ENCODE measurements at regions not wholly inside any gene's neighbourhood (a gene's known extent, or its start where the extent isn't known, plus 50 kb on each side); places are given as distances from the start of the nearest gene placed in this dataset.

DNA sequence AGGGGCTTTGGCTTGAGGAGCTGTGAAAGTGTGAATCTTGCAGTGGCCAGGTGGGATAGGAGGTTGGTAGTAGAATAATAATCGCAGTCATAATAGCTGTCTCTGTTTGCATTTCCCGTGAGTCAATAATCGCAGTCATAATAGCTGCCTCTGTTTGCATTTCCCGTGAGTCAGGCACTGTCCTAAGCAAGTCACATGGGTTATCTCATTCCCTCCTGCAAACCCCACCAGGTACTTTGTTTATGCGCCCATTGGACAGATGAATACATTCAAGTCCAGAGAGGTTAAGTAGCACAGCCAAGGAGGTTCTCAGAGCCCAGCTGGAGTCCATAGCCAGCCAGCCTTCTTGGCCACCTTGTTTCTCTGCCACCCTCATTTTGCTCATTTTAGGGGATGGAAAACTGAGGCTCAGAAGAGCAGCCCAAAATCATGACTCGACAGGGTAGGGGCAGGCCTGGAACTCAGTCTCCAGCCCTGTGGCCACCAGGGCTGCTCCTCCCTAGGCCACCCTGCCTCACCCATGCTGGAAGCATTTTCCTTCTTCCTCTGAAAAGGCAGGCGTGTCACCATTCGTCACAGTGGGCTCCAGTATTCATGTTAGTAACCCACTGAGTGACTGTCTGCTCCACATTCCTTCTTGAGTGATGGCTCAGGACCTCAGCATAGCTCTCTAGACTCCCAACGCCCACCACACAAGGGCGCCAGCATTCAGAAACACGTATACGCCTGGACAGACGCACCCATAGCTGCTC lies 206.2 kb downstream of the URI1 start:
- 83% methylated on average over 13 of the region's 13 CpGs; no CpG with 5 or more reads in 1 of the 2 experiments for WGBS, 2 experiments (ENCODE audit: extremely low coverage in 1 of 2, insufficient coverage in 1 of 2, insufficient read length in 1 of 2, insufficient replicate concordance in 2 of 2, low coverage in 1 of 2, low lambda C conversion rate in 2 of 2, missing lambda C conversion rate in 1 of 2)
- POLR2A ChIA-PET (ENCODE audit: partially characterized antibody) = no interaction called here
- FAIRE-seq = no peak

More for the DNA sequence above, 206.2 kb downstream of the URI1 start:
- Histone ChIP-seq H4K8ac (ENCODE audit: extremely low read depth, insufficient read depth, low read length) (no peak overlapping the region; the same call in 1 of the 2 replicates), H2BK20ac (ENCODE audit: low read length) (no peak overlapping the region), H3K23ac (ENCODE audit: insufficient read length) (no peak overlapping the region), H2AK5ac (ENCODE audit: low read depth, low read length) (no peak overlapping the region), H3K14ac (ENCODE audit: insufficient read length) (no peak overlapping the region), H3K4me3 (ENCODE audit: extremely low read depth in 1 of 4, insufficient read depth in 2 of 4, low read depth in 3 of 4, low read length in 4 of 4) (no peak overlapping the region), H2AFZ (ENCODE audit: low read length) (no peak overlapping the region), H3K23me2 (ENCODE audit: low read depth, low read length) (no peaks in the 10 kb centered on the region), H3K4ac (replicated peaks; ENCODE audit: insufficient read length, low read depth, low read length) (no peak overlapping the region), H3K79me1 (ENCODE audit: low read depth, low read length) (no peaks in the 10 kb centered on the region), H4K91ac (replicated peaks; ENCODE audit: insufficient read length, low read length) (no peak overlapping the region), H2BK120ac (replicated peaks; ENCODE audit: low read depth, low read length) (no peak overlapping the region), H4K20me1 (replicated peaks in 1 of 2; ENCODE audit: control insufficient read depth in 1 of 2, insufficient read depth in 2 of 2, low read length in 2 of 2) (no peaks in the 10 kb centered on the region), H3K4me2 (ENCODE audit: insufficient read depth in 1 of 2, low read depth in 2 of 2, low read length in 2 of 2) (no peak overlapping the region), H2BK12ac (ENCODE audit: low read depth, low read length) (no peak overlapping the region), H3K56ac (replicated peaks; ENCODE audit: insufficient read length, low read depth, low read length) (no peak overlapping the region), H3K27ac (ENCODE audit: low read depth, low read length) (no peak overlapping the region), H4K5ac (ENCODE audit: insufficient read length, low read depth, low read length) (no peak overlapping the region), H3K27me3 (replicated peaks in 1 of 4; ENCODE audit: control insufficient read depth in 3 of 4, extremely low read depth in 1 of 4, insufficient read depth in 3 of 4, low read length in 3 of 4) (no peaks in the 10 kb centered on the region), H3K9me3 (ENCODE audit: insufficient read depth in 2 of 2, low read depth in 1 of 2, low read length in 1 of 2) (no peaks in the 10 kb centered on the region), H3K18ac (ENCODE audit: extremely low read depth, low read length) (no peak overlapping the region), H3K79me2 (ENCODE audit: control insufficient read depth in 1 of 2, insufficient read depth in 2 of 2, low read length in 2 of 2) (no peaks in the 10 kb centered on the region), H3K4me1 (replicated peaks in 1 of 4; ENCODE audit: control insufficient read depth in 3 of 4, insufficient read depth in 4 of 4, low read length in 3 of 4) (no peaks in the 10 kb centered on the region), H3K36me3 (ENCODE audit: control insufficient read depth in 2 of 4, insufficient read depth in 4 of 4, low read length in 3 of 4) (no peaks in the 10 kb centered on the region), H2BK5ac (ENCODE audit: low read depth, low read length) (no peak overlapping the region), H2BK15ac (ENCODE audit: low read length) (no peak overlapping the region), H3K9ac (replicated peaks in 1 of 4; ENCODE audit: extremely low read depth in 1 of 4, low read depth in 3 of 4, low read length in 3 of 4) (no peak overlapping the region)
- no peak for DNase-seq (ENCODE audit: low read depth in 1 of 2, low spot score in 2 of 2)
- TF ChIP-seq SIN3A (conservative IDR thresholded peaks at IDR 0.05 in 1 of 2, IDR thresholded peaks at IDR 0.05 in 1 of 2; ENCODE audit: low read depth in 1 of 2, low read length in 2 of 2) = no peak
- no peak for TF ChIP-seq MAFK (IDR thresholded peaks at IDR 0.05; ENCODE audit: low read depth, low read length)
- TF ChIP-seq BCL11A (IDR thresholded peaks at IDR 0.05; ENCODE audit: low read depth in 2 of 2, low read length in 2 of 2) = no peak
- no peak for TF ChIP-seq SAP30 (IDR thresholded peaks at IDR 0.05; ENCODE audit: insufficient read depth, insufficient replicate concordance, low read length)
- TF ChIP-seq, protein P1, sequence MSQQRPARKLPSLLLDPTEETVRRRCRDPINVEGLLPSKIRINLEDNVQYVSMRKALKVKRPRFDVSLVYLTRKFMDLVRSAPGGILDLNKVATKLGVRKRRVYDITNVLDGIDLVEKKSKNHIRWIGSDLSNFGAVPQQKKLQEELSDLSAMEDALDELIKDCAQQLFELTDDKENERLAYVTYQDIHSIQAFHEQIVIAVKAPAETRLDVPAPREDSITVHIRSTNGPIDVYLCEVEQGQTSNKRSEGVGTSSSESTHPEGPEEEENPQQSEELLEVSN (IDR thresholded peaks at IDR 0.05) = no peak
- TF ChIP-seq SIRT6 (IDR thresholded peaks at IDR 0.05; ENCODE audit: low read length) = no peak
- CTCF ChIA-PET (ENCODE audit: partially characterized antibody) = interaction anchor here (0.8 to 1.4 kb wide), 4 partner anchors 9 to 95 kb away, joined by 3 to 4 read pairs (median 4); no protein-coding TSS in a partner anchor

All from H1 (cell line).